ENCODE measurements at regions not wholly inside any gene's neighbourhood (a gene's known extent, or its start where the extent isn't known, plus 50 kb on each side); places are given as distances from the start of the nearest gene placed in this dataset.

DNA sequence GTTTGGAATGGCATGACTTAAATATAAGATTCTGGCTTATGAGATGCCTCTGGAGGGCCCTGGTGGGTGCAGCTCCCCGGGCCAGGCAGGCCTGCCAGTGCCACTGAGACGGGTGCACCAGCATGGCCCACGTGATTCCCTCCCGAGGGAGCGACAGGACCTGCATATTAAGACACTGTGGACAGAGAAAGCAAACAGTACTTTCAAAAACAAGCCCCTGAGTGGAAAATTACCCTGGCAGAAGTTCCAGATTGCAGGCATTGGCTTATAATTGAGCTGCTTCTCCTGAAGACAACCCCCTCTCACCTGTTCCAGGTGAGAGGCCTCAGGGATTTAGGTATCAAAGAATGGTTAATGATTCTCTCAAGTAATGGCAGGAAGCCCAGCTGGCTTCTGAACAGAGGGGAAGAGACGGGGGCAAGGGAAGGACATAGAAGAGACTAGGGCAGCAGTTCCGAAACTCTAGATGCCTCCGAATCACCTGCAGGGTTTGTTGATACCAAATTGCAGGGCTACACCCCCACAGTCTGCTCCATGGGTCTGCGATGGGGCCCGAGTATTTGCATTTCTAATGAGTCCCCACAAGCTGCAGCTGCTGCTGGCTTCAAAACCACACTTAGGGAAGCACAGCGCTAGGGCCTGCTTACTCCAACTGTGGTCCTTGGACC lies 66.0 kb upstream of the DOCK1 start:
- no peak overlapping the region for H3K4me3 ChIP-seq
- DNase-seq = peak; percentile 73 to 78
- H3K36me3 ChIP-seq = no peaks in the 10 kb centered on the region
- TF ChIP-seq POLR2A (IDR thresholded peaks at IDR 0.05) (no peak), POLR2AphosphoS5 (IDR thresholded peaks at IDR 0.05) (no peak), EP300 (IDR thresholded peaks at IDR 0.05) (no peak)
- TF ChIP-seq, protein P1, sequence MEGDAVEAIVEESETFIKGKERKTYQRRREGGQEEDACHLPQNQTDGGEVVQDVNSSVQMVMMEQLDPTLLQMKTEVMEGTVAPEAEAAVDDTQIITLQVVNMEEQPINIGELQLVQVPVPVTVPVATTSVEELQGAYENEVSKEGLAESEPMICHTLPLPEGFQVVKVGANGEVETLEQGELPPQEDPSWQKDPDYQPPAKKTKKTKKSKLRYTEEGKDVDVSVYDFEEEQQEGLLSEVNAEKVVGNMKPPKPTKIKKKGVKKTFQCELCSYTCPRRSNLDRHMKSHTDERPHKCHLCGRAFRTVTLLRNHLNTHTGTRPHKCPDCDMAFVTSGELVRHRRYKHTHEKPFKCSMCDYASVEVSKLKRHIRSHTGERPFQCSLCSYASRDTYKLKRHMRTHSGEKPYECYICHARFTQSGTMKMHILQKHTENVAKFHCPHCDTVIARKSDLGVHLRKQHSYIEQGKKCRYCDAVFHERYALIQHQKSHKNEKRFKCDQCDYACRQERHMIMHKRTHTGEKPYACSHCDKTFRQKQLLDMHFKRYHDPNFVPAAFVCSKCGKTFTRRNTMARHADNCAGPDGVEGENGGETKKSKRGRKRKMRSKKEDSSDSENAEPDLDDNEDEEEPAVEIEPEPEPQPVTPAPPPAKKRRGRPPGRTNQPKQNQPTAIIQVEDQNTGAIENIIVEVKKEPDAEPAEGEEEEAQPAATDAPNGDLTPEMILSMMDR (IDR thresholded peaks at IDR 0.05) = no peak
- no peaks in the 10 kb centered on the region for H3K9me3 ChIP-seq
- no peaks in the 10 kb centered on the region for H3K4me1 ChIP-seq
- no peak overlapping the region for H3K27ac ChIP-seq
- WGBS, 2 donors = 30 to 38% methylated on average over 11 of the region's 11 CpGs
- no peaks in the 10 kb centered on the region for H3K27me3 ChIP-seq
- ATAC-seq (ENCODE audit: low FRiP score in 2 of 2) = peak in 1 of 2 donors; percentile 49

DNA sequence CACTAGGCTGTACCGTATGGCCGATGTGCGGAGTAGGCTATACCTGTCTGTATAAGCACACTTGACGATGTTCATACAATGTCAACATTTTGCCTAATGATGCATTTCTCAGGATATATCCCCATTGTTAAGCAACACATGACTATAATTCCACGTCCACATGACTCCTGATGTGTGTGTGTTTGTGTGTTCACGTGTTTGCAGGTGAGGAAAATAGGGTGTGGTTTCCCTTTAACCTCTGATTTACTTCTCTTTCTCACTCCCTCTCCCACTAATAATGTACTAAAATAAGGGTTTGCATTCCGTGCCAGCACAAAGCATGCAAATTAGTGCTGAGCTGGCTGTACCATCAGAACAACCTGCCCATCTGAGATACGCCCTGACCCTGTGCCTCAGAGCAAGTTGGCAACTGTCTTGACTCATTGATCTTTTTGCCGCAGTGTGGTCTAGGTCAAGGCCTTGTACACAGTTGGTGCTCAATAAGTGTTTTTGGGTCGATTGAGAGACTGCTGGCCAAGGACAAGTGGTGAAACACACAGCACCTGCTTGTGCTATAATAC lies 64.6 kb upstream of the DOCK1 start:
- Histone ChIP-seq H3K36me3 (no peaks in the 10 kb centered on the region), H3K4me3 (no peak overlapping the region), H3K9me3 (no peaks in the 10 kb centered on the region), H3K4me1 (no peaks in the 10 kb centered on the region), H3K27me3 (no peaks in the 10 kb centered on the region), H3K27ac (no peak overlapping the region)
- ATAC-seq (ENCODE audit: low FRiP score in 2 of 2) (no peak), DNase-seq (no peak)
- WGBS, 2 donors = 71 to 78% methylated on average over 10 of the region's 10 CpGs
- TF ChIP-seq POLR2A (IDR thresholded peaks at IDR 0.05) (no peak), EP300 (IDR thresholded peaks at IDR 0.05) (no peak), POLR2AphosphoS5 (IDR thresholded peaks at IDR 0.05) (no peak)
- TF ChIP-seq, protein P1 (IDR thresholded peaks at IDR 0.05) = no peak

DNA sequence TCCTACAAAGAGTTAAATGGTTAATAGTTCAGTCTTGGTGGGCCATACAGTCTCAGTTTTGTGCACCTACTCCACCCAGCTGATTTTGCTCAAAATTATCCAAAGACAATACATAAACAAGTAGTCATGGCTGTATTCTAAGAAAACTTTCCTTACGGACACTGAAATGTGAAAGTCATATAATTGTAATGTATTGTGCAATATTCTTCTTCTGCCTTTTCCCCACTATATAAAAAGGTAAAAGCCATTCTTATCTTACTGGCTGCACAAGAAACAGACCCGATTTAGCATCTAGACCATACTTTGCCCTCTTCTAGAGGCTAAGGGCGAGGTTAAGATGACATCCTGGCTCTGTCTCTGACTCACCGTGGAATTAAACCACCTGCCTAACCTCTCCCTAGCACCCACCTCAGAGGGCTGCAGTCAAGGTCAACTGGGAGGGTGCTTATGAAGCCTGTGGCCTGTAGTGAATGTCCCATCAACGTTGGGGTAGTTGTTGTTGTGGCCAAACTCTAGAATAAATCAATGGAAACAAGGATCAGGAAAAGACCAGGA lies 63.8 kb upstream of the DOCK1 start:
- H3K9me3 ChIP-seq = no peaks in the 10 kb centered on the region
- no peak for ATAC-seq (ENCODE audit: low FRiP score in 2 of 2)
- no peak for DNase-seq
- WGBS, 2 donors = 61 to 68% methylated on average over 5 of the region's 5 CpGs
- no peaks in the 10 kb centered on the region for H3K36me3 ChIP-seq
- H3K4me3 ChIP-seq = no peak overlapping the region
- TF ChIP-seq POLR2A (IDR thresholded peaks at IDR 0.05) (no peak), POLR2AphosphoS5 (IDR thresholded peaks at IDR 0.05) (no peak), EP300 (IDR thresholded peaks at IDR 0.05) (no peak)
- TF ChIP-seq, protein P1 (IDR thresholded peaks at IDR 0.05) = no peak
- no peaks in the 10 kb centered on the region for H3K27me3 ChIP-seq
- no peaks in the 10 kb centered on the region for H3K4me1 ChIP-seq
- H3K27ac ChIP-seq = no peak overlapping the region

DNA sequence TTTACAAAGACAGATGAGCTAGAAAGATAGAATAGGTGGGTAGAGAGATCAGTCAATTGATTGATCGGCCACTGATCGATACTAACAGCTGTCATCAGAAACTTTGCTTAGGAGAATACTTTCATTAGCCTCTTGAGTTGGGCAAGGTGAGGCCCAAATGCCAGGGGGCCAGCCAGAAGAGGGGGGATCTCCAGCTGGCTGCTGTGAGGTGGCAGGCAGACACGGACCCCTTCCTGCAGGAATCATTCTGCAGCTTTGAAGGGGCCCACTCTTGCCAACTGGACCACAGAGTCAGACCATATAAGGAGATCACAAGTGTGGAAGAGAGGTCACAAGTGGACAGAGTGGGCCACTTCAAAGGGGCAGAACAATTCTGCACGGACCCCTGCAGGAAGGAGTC lies 62.9 kb upstream of the DOCK1 start:
- Histone ChIP-seq H3K4me3 (no peak overlapping the region), H3K36me3 (no peaks in the 10 kb centered on the region), H3K27me3 (no peaks in the 10 kb centered on the region), H3K27ac (no peak overlapping the region), H3K4me1 (no peaks in the 10 kb centered on the region), H3K9me3 (no peaks in the 10 kb centered on the region)
- ATAC-seq (ENCODE audit: low FRiP score in 2 of 2) (no peak), DNase-seq (no peak)
- TF ChIP-seq POLR2AphosphoS5 (IDR thresholded peaks at IDR 0.05) (no peak), POLR2A (IDR thresholded peaks at IDR 0.05) (no peak), EP300 (IDR thresholded peaks at IDR 0.05) (no peak)
- TF ChIP-seq, protein P1 (IDR thresholded peaks at IDR 0.05) = no peak
- WGBS, 2 donors = 81 to 86% methylated on average over 4 of the region's 4 CpGs
